ENCODE measurements at regions not wholly inside any gene's neighbourhood (a gene's known extent, or its start where the extent isn't known, plus 50 kb on each side); places are given as distances from the start of the nearest gene placed in this dataset.
A peak's percentile ranks its signal among the peaks of the same experiment; 100 is the strongest.

GRCh38 chr2:191738003-191738402, 60.1 kb downstream of the NABP1 start:
- no peak for DNase-seq

GRCh38 chr2:191738667-191739066, 60.7 kb downstream of the NABP1 start:
- no peak for DNase-seq

- DNase-seq = no peak
Observed at GRCh38 chr2:191739194-191739593, 61.3 kb downstream of the NABP1 start.

- DNase-seq = no peak
Observed at GRCh38 chr2:191740016-191740419, 62.1 kb downstream of the NABP1 start.

- peak; percentile 69 for DNase-seq
Observed at GRCh38 chr2:191740759-191741158, 62.8 kb downstream of the NABP1 start.

- peak; percentile 91 for DNase-seq
Observed at GRCh38 chr2:191746346-191747169, 68.6 kb downstream of the NABP1 start.

- DNase-seq = no peak
Observed at GRCh38 chr2:191747170-191747530, 69.2 kb downstream of the NABP1 start.

GRCh38 chr2:191748059-191748461, 70.1 kb downstream of the NABP1 start:
- DNase-seq = peak; percentile 64

GRCh38 chr2:191748528-191749180, 70.7 kb downstream of the NABP1 start:
- DNase-seq = peak; percentile 51

GRCh38 chr2:191749181-191749540, 71.2 kb downstream of the NABP1 start:
- no peak for DNase-seq

GRCh38 chr2:191754103-191754502, 76.2 kb downstream of the NABP1 start:
- DNase-seq = no peak

- peak; percentile 50 for DNase-seq
Observed at GRCh38 chr2:191756761-191757160, 78.8 kb downstream of the NABP1 start.

- DNase-seq = no peak
Observed at GRCh38 chr2:191757208-191757607, 79.3 kb downstream of the NABP1 start.

- peak; percentile 41 for DNase-seq
Observed at GRCh38 chr2:191758518-191759507, 80.9 kb downstream of the NABP1 start.

GRCh38 chr2:191759680-191760079, 81.7 kb downstream of the NABP1 start:
- DNase-seq = no peak

GRCh38 chr2:191760655-191761262, 82.8 kb downstream of the NABP1 start:
- DNase-seq = no peak

GRCh38 chr2:191773136-191773535, 73.8 kb downstream of the CAVIN2 start:
- no peak for DNase-seq

- DNase-seq = no peak
Observed at GRCh38 chr2:191777351-191777750, 69.5 kb downstream of the CAVIN2 start.

GRCh38 chr2:191778041-191778440, 68.8 kb downstream of the CAVIN2 start:
- no peak for DNase-seq

- no peak for DNase-seq
Observed at GRCh38 chr2:191782351-191782750, 64.5 kb downstream of the CAVIN2 start.

GRCh38 chr2:191783416-191783815, 63.5 kb downstream of the CAVIN2 start:
- DNase-seq = no peak
